Loucy (cell line): ENCODE measurements at regions not wholly inside any gene's neighbourhood (a gene's known extent, or its start where the extent isn't known, plus 50 kb on each side); places are given as distances from the start of the nearest gene placed in this dataset.

Source experiments
- H2AFZ ChIP-seq: fragments of 200-600 bp; sonication (generic); 2 replicates; pipeline ENCODE4 v1.6.0; 2016; ENCODE audit warnings: antibody characterized with exemption, mild to moderate bottlenecking, low read length, moderate library complexity
- H3F3A ChIP-seq: fragments of 200-600 bp; 2 replicates; pipeline ENCODE4 v1.6.0; 2016; ENCODE audit warnings: antibody characterized with exemption, low read depth, mild to moderate bottlenecking
- H3K27me3 ChIP-seq: fragments of 200-600 bp; sonication (generic); 2 replicates; pipeline ENCODE4 v1.6.1; 2014; ENCODE audit warnings: low read length, mild to moderate bottlenecking; ENCODE audit not compliant: insufficient read depth, poor library complexity, severe bottlenecking
- H3K36me3 ChIP-seq: fragments of 200-600 bp; sonication (generic); 2 replicates; pipeline ENCODE4 v1.6.1; 2016; ENCODE audit warnings: low read length; ENCODE audit not compliant: insufficient read depth
- H3K4me1 ChIP-seq: fragments of 200-600 bp; sonication (generic); 2 replicates; pipeline ENCODE4 v1.5.1; 2014; ENCODE audit warnings: low read length, mild to moderate bottlenecking; ENCODE audit not compliant: insufficient read depth, poor library complexity, severe bottlenecking
- H3K4me2 ChIP-seq: fragments of 200-600 bp; sonication (generic); 2 replicates; pipeline ENCODE4 v1.6.0; 2014; ENCODE audit warnings: antibody characterized with exemption, low read length, low read depth, mild to moderate bottlenecking; ENCODE audit not compliant: poor library complexity, severe bottlenecking
- H3K4me3 ChIP-seq: fragments of 200-600 bp; sonication (generic); 2 replicates; pipeline ENCODE4 v1.5.1; 2014; ENCODE audit warnings: low read length, mild to moderate bottlenecking, mixed read lengths; ENCODE audit not compliant: poor library complexity, severe bottlenecking
- H3K79me2 ChIP-seq: fragments of 200-600 bp; sonication (generic); 2 replicates; pipeline ENCODE4 v1.6.1; 2014; ENCODE audit warnings: low read length; ENCODE audit not compliant: insufficient read depth
- H3K9ac ChIP-seq: fragments of 200-600 bp; sonication (generic); 2 replicates; pipeline ENCODE4 v1.6.0; 2014; ENCODE audit warnings: mild to moderate bottlenecking, low read depth, low read length, moderate library complexity; ENCODE audit not compliant: poor library complexity, severe bottlenecking
- H3K9me2 ChIP-seq: fragments of 200-600 bp; sonication (generic); replicated peaks from 2 replicates; pipeline ENCODE4 v1.6.1; 2016; ENCODE audit warnings: low read depth, low read length, mixed read lengths
- H3K9me3 ChIP-seq: fragments of 200-600 bp; sonication (generic); 2 replicates; pipeline ENCODE4 v1.6.1; 2014; ENCODE audit warnings: mild to moderate bottlenecking, antibody characterized with exemption, low read length, low read depth; ENCODE audit not compliant: insufficient read depth
- H4K20me1 ChIP-seq: fragments of 200-600 bp; sonication (generic); 2 replicates; pipeline ENCODE4 v1.6.0; 2014; ENCODE audit warnings: antibody characterized with exemption, low read length, mild to moderate bottlenecking; ENCODE audit not compliant: insufficient read depth, poor library complexity, severe bottlenecking
- CTCF ChIP-seq: fragments of 200-600 bp; sonication (generic); conservative IDR thresholded peaks from 2 replicates; pipeline ENCODE4 v1.5.1; 2014; ENCODE audit warnings: mild to moderate bottlenecking, antibody characterized with exemption, low read length
- EZH2phosphoT487 ChIP-seq: fragments of 200-600 bp; IDR thresholded peaks from 2 replicates; pipeline ENCODE4 v1.6.1; 2018; ENCODE audit warnings: antibody characterized with exemption, mild to moderate bottlenecking, moderate library complexity, borderline replicate concordance

GRCh38 chr3:94179059-94179458 lies 116.2 kb downstream of the NSUN3 start:
- Histone ChIP-seq H3K27me3 (no peaks in the 10 kb centered on the region), H3K79me2 (no peaks in the 10 kb centered on the region), H3K9me2 (no peaks in the 10 kb centered on the region), H2AFZ (no peak overlapping the region), H4K20me1 (no peaks in the 10 kb centered on the region), H3K36me3 (no peaks in the 10 kb centered on the region), H3K4me1 (no peaks in the 10 kb centered on the region), H3K9me3 (no peaks in the 10 kb centered on the region), H3K9ac (no peak overlapping the region), H3K4me2 (no peak overlapping the region), H3K4me3 (no peak overlapping the region), H3F3A (no peaks in the 10 kb centered on the region)
- TF ChIP-seq CTCF, result no peak
- TF ChIP-seq EZH2phosphoT487, result no peak

GRCh38 chr3:94183551-94183950 lies 120.7 kb downstream of the NSUN3 start:
- no peaks in the 10 kb centered on the region for H3K9me3 ChIP-seq
- no peak overlapping the region for H3K4me3 ChIP-seq
- TF ChIP-seq CTCF (no peak), EZH2phosphoT487 (no peak)

GRCh38 chr3:94184781-94185180 lies 121.9 kb downstream of the NSUN3 start:
- H3K9me3 ChIP-seq, result no peaks in the 10 kb centered on the region
- no peaks in the 10 kb centered on the region for H3K36me3 ChIP-seq
- no peaks in the 10 kb centered on the region for H3K27me3 ChIP-seq
- H3K9me2 ChIP-seq, result no peaks in the 10 kb centered on the region
- H3K79me2 ChIP-seq, result no peaks in the 10 kb centered on the region
- no peak overlapping the region for H3K4me2 ChIP-seq
- no peak overlapping the region for H3K4me3 ChIP-seq
- TF ChIP-seq EZH2phosphoT487 (no peak), CTCF (no peak)
- H3F3A ChIP-seq, result no peaks in the 10 kb centered on the region
- H3K9ac ChIP-seq, result no peak overlapping the region
- H3K4me1 ChIP-seq, result no peaks in the 10 kb centered on the region
- H4K20me1 ChIP-seq, result no peaks in the 10 kb centered on the region
- no peak overlapping the region for H2AFZ ChIP-seq

More at GRCh38 chr3:94183551-94183950, 120.7 kb downstream of the NSUN3 start:
- no peaks in the 10 kb centered on the region for H3F3A ChIP-seq
- no peaks in the 10 kb centered on the region for H3K36me3 ChIP-seq
- H3K4me1 ChIP-seq, result no peaks in the 10 kb centered on the region
- H3K9me2 ChIP-seq, result no peaks in the 10 kb centered on the region
- no peaks in the 10 kb centered on the region for H3K79me2 ChIP-seq
- no peak overlapping the region for H3K9ac ChIP-seq
- no peak overlapping the region for H2AFZ ChIP-seq
- no peaks in the 10 kb centered on the region for H3K27me3 ChIP-seq
- H3K4me2 ChIP-seq, result no peak overlapping the region
- no peaks in the 10 kb centered on the region for H4K20me1 ChIP-seq
